Adrenal gland (tissue), 9 donors: ENCODE measurements at regions not wholly inside any gene's neighbourhood (a gene's known extent, or its start where the extent isn't known, plus 50 kb on each side); places are given as distances from the start of the nearest gene placed in this dataset.

Experiments used
- DNase-seq, 7 donors: peaks; one replicate each; pipeline ENCODE4 v3.0.0-alpha.2; 2019 to 2020
- H3K27ac ChIP-seq, 5 donors: fragments of 200-600 bp; sonication (generic) in 4 of 5; 1 replicate in 3 of 5; 2 replicates in 2 of 5; pipeline versions ENCODE4 v1.5.1 to v1.8.0; 2016 to 2020; ENCODE audit warnings: mild to moderate bottlenecking in 1 of 5
- H3K27me3 ChIP-seq: fragments of 200-600 bp; 2 replicates; pipeline ENCODE4 v1.8.0; 2021
- H3K36me3 ChIP-seq, 2 donors: fragments of 200-600 bp; replicated peaks in 1 of 2; 1 replicate in 1 of 2; 2 replicates in 1 of 2; pipeline versions ENCODE4 v1.5.1 to v1.8.0; 2018 to 2022
- H3K4me1 ChIP-seq, 2 donors: fragments of 200-600 bp; replicated peaks in 1 of 2; 1 replicate in 1 of 2; 2 replicates in 1 of 2; pipeline versions ENCODE4 v1.5.1 to v1.8.0; 2018 to 2021
- H3K4me3 ChIP-seq, 4 donors: fragments of 200-600 bp; sonication (generic) in 3 of 4; one replicate each; pipeline ENCODE4 v1.5.1; 2016 to 2018
- H3K9me3 ChIP-seq, 3 donors: fragments of 200-600 bp; sonication (generic) in 1 of 3; replicated peaks in 1 of 3; 1 replicate in 2 of 3; 2 replicates in 1 of 3; pipeline versions ENCODE4 v1.5.1 to v1.8.0; 2016 to 2021
- POLR2A ChIP-seq, 2 donors: fragments of 450-650 bp; IDR thresholded peaks; one replicate each; pipeline ENCODE4 v1.6.1; 2017; ENCODE audit warnings: antibody characterized with exemption in 2 of 2, mild to moderate bottlenecking in 2 of 2, moderate library complexity in 1 of 2
- WGBS, 4 donors: extraction: QIAGEN DNeasy Blood & Tissue Kit in 2 of 4; methylation state at CpG; one replicate each; pipeline versions ENCODE4 v1.1.5 to v1.1.7; 2013 to 2017; 5-methylcytosine and 5-hydroxymethylcytosine counted together
- intact Hi-C, 2 donors: fragments of 100-400 bp; cut with DNase I; formaldehyde crosslinking; loops; one replicate each; pipeline versions ENCODE4 v1.14.1 to v1.15.0; 2022 to 2023
- TF ChIP-seq, protein P1 (sequence below), 6 experiments: fragments of 450-650 bp in 4 of 6; fragments of 200-600 bp in 2 of 6; sonication (generic) in 1 of 6; IDR thresholded peaks; 1 replicate in 5 of 6; 2 replicates in 1 of 6; pipeline versions ENCODE4 v1.5.1 to v1.8.0; 2016 to 2021; ENCODE audit warnings: antibody characterized with exemption in 6 of 6, mild to moderate bottlenecking in 2 of 6, moderate library complexity in 1 of 6
- donor health status: healthy with polysubstance abuse.
- donor health status: Bipolar disorder and iron deficiency.
- donor health status: DM: yes; HTN: yes; CAD: no.
- donor health status: DM: no; HTN: no; CAD: no.
- donor health status: DM: no; HTN: no; CAD: no.

GRCh38 chrY:7814361-7814760 is 902.8 kb upstream of the AMELY start:
- Histone ChIP-seq H3K4me3 (no peak overlapping the region), H3K4me1 (no peaks in the 10 kb centered on the region), H3K9me3 (no peaks in the 10 kb centered on the region), H3K27ac (no peak overlapping the region), H3K27me3 (no peaks in the 10 kb centered on the region), H3K36me3 (no peaks in the 10 kb centered on the region)
- intact Hi-C loops: loop anchor here in 1 of 2 donors (10.0 kb wide), 1 partner anchor 470 kb away; no protein-coding TSS in a partner anchor
- DNase-seq: no peak
- TF ChIP-seq, protein P1, sequence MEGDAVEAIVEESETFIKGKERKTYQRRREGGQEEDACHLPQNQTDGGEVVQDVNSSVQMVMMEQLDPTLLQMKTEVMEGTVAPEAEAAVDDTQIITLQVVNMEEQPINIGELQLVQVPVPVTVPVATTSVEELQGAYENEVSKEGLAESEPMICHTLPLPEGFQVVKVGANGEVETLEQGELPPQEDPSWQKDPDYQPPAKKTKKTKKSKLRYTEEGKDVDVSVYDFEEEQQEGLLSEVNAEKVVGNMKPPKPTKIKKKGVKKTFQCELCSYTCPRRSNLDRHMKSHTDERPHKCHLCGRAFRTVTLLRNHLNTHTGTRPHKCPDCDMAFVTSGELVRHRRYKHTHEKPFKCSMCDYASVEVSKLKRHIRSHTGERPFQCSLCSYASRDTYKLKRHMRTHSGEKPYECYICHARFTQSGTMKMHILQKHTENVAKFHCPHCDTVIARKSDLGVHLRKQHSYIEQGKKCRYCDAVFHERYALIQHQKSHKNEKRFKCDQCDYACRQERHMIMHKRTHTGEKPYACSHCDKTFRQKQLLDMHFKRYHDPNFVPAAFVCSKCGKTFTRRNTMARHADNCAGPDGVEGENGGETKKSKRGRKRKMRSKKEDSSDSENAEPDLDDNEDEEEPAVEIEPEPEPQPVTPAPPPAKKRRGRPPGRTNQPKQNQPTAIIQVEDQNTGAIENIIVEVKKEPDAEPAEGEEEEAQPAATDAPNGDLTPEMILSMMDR (IDR thresholded peaks at IDR 0.05): no peak
- TF ChIP-seq POLR2A (IDR thresholded peaks at IDR 0.05): no peak

DNA sequence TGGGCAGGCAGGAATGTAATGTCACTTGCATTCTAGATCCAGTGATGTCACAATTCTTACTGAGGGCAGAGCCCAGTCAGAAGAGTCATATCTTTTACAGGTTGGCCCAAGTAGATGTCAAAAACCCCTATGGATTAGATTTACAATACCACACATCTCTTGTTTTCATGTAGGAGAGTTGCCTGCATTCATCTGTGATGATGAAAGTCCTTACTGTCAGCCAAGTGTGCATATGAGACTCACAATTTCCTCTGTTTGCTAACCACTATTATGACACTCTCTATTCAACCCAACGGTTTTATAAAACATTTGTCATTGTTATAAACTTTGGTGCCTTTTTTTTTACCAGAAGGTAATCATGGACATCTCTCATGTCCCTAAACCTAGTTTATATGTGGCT is 898.8 kb upstream of the AMELY start:
- DNase-seq: no peak
- no peak overlapping the region for H3K27ac ChIP-seq
- no peaks in the 10 kb centered on the region for H3K27me3 ChIP-seq
- intact Hi-C loops: loop anchor here in 1 of 2 donors (10.0 kb wide), 1 partner anchor 466 kb away; no protein-coding TSS in a partner anchor
- H3K36me3 ChIP-seq: no peaks in the 10 kb centered on the region
- H3K4me3 ChIP-seq: no peak overlapping the region
- TF ChIP-seq, protein P1 (IDR thresholded peaks at IDR 0.05): no peak
- TF ChIP-seq POLR2A (IDR thresholded peaks at IDR 0.05): no peak
- no peaks in the 10 kb centered on the region for H3K9me3 ChIP-seq
- H3K4me1 ChIP-seq: no peaks in the 10 kb centered on the region
- 42 to 53% methylated on average over 1 of the region's 1 CpG; no CpG with 5 or more reads in 2 of the 4 donors for WGBS, 4 donors

DNA sequence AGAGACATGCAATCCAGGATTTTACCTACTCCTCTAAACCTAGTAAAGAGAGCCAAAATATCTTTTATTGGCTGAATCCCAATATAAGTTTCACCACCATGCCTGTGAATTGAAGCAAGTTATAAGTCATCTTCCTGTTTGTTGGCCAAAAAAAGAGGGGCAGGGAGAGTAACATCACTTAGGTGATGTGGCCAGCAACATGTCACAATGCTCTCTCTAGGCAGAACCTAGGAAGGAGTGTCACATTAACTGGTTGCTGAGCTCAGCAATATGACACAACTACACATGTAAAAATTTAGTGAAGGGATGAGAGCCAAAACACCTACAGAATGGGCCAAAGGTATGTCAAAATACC is 895.9 kb upstream of the AMELY start:
- Histone ChIP-seq H3K9me3 (no peaks in the 10 kb centered on the region), H3K4me1 (no peaks in the 10 kb centered on the region), H3K27ac (no peak overlapping the region), H3K36me3 (no peaks in the 10 kb centered on the region), H3K27me3 (no peaks in the 10 kb centered on the region), H3K4me3 (no peak overlapping the region)
- DNase-seq: no peak
- no peak for TF ChIP-seq POLR2A (IDR thresholded peaks at IDR 0.05)
- TF ChIP-seq, protein P1 (IDR thresholded peaks at IDR 0.05): no peak
- intact Hi-C loops: no loop called here

DNA sequence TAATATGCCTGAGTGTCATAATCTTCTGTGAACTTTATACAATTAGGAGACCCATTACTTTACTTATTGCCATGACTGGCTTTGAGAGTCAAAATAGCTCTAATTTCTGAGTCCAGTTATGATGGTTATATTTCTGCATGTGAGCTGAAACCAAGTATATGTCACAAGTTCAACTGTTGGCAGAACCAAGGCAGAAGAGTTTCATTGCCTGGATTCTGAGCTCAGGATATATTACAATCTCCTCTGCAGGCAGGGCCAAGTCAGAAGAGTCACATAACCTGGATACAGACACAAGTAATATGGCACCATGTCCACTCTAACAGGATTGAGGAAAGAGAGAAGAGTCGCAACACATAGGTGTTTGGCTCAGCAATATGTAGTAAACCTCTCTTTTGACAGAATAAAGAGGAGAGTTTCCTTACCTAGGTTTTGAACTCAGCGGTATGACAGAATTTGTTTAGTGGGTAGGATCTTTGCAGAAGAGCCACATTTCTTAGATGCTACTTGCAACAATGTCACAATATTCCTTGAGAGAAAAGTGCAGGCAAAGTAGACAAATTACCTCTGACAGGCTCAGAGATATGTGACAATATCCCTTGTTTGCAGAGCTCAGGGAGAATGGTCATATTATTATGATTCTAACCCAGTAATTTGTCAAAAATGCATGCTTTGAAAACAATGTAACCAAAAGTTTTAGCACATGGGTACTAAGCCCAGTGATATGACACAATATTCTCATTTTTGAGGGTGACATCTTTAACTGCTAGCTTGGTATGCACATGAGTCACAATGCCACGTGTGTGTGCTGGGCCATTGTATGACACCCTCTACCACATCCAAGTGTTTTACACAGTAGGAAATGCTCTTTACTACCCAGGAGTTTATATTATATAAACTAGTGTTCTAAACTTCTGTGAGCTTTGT is 895.3 kb upstream of the AMELY start:
- no peak for TF ChIP-seq POLR2A (IDR thresholded peaks at IDR 0.05)
- TF ChIP-seq, protein P1 (IDR thresholded peaks at IDR 0.05): no peak

More for the DNA sequence above, 895.3 kb upstream of the AMELY start:
- WGBS, 4 donors: 78 to 87% methylated on average over 3 of the region's 3 CpGs; no CpG with 5 or more reads in 2 of the 4 donors
- H3K4me3 ChIP-seq: no peak overlapping the region
- no peaks in the 10 kb centered on the region for H3K9me3 ChIP-seq
- no peak overlapping the region for H3K27ac ChIP-seq
- intact Hi-C loops: no loop called here
- DNase-seq: no peak
- no peaks in the 10 kb centered on the region for H3K36me3 ChIP-seq
- no peaks in the 10 kb centered on the region for H3K4me1 ChIP-seq
- H3K27me3 ChIP-seq: no peaks in the 10 kb centered on the region
